ENCODE measurements at regions not wholly inside any gene's neighbourhood (a gene's known extent, or its start where the extent isn't known, plus 50 kb on each side); places are given as distances from the start of the nearest gene placed in this dataset.

DNA sequence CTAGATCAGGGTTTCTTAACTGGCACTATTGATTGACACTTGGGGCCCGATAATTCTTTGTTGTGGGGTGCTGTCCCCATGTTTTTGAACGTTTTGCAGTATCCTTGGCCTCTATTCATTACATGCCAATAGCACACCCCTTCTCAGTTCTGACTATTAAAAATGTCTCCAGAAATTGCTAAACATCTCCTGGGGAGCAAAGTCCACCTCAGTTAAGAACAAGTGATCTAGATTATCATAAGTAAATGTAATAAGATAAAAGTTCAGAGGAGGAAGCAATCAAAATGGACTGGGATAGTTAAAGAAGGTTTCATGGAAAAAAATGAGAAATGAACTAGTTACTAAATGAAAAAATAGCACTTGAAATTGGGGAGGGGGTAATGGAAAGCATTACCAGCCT lies 98.1 kb upstream of the MIR17HG start:
- TF ChIP-seq CTCF (IDR thresholded peaks at IDR 0.05) (no peak), POLR2AphosphoS5 (IDR thresholded peaks at IDR 0.05) (no peak), POLR2A (IDR thresholded peaks at IDR 0.05) (no peak)

Data from sigmoid colon (tissue), 4 donors.